ENCODE measurements at regions not wholly inside any gene's neighbourhood (a gene's known extent, or its start where the extent isn't known, plus 50 kb on each side); places are given as distances from the start of the nearest gene placed in this dataset.

DNA sequence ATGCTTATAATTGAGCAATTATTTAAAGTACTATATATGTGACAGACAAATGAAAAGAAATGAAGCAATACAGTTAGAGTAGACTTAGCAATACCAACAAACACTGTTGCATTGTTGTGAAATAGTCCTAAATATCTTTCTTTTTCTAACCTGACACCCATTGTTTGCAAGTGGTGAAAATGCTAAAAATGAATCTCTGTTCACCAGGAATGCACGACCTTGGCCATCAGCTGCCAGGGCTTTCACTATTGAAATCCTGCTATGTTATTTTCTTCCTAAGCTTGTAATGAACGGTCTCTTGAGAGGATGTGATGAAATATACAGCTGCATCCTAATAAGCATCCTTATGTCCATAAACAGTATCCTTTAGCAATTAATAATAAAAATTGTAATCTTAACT, 136.2 kb upstream of the MGAT5 start:
- no peak for DNase-seq (ENCODE audit: low spot score)
- in situ Hi-C loops (cut with HindIII; ENCODE audit: low sequenced_read_pairs) = no loop called here

DNA sequence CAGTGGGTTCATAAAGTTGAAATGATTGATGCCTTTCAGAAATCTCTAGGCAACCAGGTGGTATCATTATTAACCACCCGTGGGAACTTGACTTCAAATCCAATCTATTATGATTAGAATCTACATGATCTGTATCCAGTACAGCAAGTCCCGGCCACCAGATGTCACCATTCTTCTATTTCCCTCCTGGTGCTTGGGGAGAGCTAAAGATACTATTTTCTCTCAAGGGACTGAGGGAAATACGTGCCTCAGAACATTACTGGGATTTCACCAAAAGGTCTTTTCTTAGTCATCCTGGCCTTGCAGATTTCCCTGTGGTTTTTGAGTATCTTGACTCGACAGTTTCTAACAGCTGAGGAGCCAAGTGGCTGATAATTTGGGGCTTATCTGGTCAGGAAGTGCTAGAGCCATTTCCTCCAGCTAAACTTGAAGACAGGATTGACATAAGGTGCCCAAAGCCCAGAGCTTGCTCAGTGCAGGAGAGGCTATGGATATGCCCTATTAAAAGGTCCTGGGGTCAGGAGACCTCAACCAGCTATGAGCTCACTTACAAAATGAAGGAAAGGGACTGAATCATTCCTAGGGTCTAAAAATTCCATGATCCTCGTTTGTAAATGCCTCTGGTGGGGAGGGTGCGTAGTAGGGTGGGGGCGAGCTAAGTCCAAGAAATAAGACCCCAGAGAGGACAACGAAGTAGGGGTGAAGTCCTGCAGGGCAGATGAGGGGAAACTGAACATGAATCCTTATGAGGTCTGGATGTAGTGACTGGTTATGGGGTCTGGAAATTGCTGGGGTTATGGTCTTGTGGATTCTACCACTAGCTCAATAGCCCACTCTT, 135.4 kb upstream of the MGAT5 start:
- in situ Hi-C loops (cut with HindIII; ENCODE audit: low sequenced_read_pairs) = no loop called here

DNA sequence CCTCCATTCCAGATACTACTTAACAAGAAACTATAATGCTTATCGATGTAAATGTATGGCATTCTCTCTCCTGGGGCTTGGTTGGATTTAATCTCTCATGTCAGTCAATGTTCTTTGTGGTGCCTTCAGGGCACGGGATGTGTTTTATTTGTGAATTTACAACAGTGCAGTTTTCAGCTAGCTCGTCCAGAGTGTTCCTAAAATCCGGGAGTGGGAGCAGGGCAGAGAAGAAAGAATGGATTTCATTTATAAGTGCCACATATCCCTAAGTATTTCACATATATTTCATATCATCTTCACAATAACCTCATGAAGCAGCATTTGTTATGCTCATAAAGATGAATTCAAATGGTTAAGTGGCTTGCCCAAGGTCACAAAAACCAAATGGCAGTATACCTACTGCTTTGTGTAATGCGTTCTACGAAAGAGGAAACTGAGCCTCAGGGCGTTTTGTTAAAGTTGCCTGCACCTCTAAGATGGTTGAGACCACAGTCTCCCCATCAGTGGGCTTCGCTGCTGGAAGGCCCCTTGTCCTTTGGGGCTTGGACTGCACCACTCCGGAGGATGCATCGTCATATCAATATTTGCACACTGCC, 134.7 kb upstream of the MGAT5 start:
- in situ Hi-C loops (cut with HindIII; ENCODE audit: low sequenced_read_pairs) = no loop called here
- DNase-seq (ENCODE audit: low spot score) = peak; percentile 32

More for the DNA sequence above, 135.4 kb upstream of the MGAT5 start:
- DNase-seq (ENCODE audit: low spot score) = peak; percentile 94

DNA sequence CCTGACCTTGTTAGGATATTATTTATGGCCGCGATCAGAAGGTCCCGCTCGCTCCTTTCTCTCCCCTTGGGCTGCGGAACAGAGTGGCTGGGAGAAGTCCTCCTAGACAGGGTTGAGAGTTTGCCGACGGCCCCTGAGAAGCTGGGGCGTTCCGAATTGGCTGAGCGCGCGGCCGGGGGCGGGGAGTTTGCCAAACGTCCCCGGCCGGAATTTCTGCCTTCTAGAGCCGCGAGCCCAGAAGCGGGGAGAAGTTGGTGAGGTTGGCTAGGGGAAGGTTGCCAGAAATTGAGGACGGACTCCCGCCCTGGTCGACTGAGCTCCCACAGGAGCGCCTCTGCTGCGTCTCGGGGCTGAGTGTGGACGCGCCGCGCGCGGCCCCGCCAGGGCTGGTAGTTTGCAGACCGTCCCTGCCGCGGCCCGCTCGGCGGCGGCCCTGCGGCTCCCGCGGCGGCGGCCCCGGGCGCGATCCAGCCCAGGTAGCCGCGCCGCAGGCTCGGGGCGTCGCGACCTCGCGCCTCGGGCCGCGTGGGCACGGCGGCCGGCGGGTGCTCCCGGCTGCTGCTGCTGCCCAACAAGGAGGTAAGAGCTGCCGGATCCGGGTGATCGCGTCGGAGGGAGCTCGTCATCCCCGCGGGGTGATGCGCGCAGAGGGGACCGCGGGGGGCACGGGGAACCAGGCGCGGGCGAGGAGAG, 134.0 kb upstream of the MGAT5 start:
- in situ Hi-C loops (cut with HindIII; ENCODE audit: low sequenced_read_pairs) = no loop called here
- peak; percentile 89 for DNase-seq (ENCODE audit: low spot score)

DNA sequence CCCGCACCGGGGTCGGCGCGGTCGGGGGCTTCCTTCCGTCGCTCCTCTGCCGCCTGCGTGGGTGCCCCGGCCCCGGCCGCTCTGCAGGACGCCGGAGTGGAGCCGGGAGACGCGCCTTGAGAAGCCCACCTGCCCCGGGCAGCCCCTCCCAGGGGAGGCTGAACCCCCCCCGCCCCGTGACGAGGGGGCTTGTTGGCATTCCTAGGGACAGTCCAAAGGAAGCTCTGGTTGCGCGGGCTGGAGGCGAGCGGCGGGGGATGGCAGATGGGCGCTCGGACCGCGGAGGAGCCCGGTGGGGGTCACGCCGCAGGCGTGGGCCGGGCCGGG, 133.5 kb upstream of the MGAT5 start:
- in situ Hi-C loops (cut with HindIII; ENCODE audit: low sequenced_read_pairs) = no loop called here
- DNase-seq (ENCODE audit: low spot score) = no peak

DNA sequence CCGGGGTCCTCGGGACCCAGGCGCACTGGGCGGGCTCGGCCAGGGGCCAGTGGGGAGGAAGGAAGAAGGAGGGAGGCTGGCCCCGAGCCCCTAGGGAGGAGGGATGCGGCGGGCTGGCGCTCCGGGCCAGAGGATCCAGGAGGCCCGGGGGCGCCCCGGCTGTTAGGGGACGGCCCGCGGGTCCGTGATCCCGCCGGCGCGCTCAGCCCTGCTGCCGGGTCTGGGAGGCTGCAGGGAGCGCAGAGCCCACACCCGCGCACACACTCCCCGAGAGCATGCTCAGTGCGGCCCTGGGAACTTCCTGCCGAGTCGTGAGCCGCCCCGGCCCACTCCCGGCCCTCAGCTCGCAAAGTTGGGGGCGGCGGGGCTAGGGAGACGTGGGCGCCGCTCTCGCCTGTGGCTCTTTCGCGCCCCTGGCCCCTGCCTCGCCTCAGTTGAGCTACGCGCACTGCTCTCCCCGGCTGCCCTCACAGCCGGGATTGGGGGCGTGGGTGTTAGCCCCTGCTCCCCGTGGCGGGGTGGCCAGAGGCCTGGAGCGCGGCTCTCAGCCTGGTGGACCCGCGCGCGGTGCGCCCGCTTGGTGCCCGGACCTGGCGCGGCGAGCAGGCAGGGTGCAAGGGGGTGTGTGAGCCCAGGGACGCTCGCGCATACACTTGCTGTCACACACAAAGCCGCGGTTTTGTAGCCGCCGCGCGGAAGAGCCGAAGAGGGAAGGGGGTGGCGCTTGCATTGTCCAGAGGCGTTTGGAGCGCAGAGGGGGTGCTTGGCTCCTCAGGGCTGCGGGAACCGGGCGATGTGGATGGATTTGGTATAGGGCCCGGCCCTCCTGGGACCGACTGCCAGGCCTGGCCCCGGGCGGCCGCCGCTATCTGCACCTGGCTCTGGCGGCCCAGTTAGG, 132.9 kb upstream of the MGAT5 start:
- in situ Hi-C loops (cut with HindIII; ENCODE audit: low sequenced_read_pairs) = no loop called here
- peak; percentile 50 for DNase-seq (ENCODE audit: low spot score)

DNA sequence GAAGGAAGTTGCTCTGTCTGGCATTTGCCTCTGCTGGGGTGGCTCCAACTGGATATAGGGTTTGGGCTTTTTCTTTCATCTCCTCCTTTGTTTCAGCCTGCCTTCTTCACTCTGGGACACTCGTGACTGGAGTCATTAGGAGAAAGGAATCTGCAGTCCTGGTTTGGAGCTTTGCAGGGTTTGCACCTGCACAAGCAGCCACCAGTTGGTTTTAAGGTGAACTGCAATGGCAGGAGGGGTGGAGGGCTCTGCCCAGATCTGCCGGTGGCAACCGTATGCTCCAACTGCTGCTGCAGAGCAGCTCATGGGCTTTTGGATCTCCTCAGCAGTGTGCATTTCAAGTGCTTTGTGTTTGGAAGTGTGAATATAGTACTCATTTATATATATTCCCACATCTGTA, 131.3 kb upstream of the MGAT5 start:
- peak; percentile 68 for DNase-seq (ENCODE audit: low spot score)
- in situ Hi-C loops (cut with HindIII; ENCODE audit: low sequenced_read_pairs) = no loop called here

DNA sequence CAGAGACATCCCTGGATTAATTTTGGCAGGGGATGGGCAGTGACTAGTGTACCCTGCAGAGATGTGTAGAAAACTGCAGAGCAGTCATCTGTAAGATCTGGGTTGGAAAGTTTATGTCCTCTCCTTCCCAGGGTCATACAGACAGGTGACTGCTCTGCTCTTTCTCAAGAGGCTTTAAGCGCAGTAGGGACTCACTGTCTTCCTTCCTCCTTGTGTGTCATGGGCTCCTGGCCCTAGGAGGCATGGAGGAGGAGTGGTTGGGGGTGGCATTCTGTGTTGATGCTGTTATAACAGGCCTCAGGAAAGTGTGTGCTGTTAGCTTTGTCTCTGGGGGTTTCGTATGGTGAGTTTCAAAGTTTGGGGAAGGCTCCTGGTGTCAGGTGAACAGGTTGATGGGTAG, 130.5 kb upstream of the MGAT5 start:
- no peak for DNase-seq (ENCODE audit: low spot score)
- in situ Hi-C loops (cut with HindIII; ENCODE audit: low sequenced_read_pairs) = no loop called here

DNA sequence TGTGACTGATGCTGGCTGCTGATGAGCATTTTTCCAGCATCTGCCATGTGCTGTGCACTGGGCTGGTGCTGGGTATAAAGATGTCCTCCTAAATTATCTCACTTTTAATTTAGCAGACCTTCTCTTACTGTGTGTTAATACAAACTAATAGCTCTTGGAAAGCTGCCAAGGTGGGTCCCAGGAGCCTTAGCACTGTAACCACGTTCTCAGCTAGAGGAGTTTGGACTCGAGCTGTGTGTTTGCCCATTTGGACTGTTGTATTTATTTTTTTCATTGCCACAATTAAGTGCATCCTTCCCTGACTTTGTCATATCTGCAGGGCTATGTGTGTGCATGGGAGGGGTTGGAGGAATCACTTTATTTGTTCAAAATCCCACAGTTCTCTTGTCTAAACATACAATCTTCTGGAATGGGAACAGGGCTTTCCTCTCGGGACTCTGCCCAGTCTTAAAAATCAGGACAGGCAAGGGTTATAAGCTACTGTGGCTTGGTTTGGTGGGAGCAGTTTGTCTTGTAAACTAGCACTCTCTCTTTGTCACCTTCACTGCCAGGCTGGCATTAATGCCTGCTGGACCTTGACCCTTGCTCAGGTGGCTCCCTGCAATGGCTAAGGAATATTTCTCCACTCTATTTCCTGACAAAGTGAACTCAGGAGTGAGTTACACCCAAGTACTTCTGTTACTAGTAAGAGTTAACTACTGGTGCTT, 129.7 kb upstream of the MGAT5 start:
- in situ Hi-C loops (cut with HindIII; ENCODE audit: low sequenced_read_pairs) = no loop called here
- DNase-seq (ENCODE audit: low spot score) = no peak

DNA sequence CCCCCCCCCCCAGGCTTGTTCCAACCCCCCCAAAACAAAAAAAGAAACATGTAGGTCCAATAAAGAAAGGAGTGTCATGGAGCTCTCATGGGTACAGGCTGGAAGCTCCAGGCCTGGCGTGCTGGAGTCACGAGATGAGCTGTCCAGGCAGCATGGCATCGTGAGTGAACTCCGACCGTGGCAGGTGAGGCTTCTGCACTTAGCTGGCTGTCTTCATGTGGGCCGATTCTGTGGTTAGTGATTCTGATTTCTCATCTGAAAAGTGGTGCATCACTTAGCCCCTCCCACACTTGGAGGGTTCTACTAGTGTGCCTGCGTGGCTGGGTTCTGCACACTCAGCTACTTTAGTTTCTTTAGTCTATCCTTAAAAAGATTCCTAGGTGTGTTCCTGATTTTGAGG, 126.4 kb upstream of the MGAT5 start:
- no peak for DNase-seq (ENCODE audit: low spot score)
- in situ Hi-C loops (cut with HindIII; ENCODE audit: low sequenced_read_pairs) = no loop called here

DNA sequence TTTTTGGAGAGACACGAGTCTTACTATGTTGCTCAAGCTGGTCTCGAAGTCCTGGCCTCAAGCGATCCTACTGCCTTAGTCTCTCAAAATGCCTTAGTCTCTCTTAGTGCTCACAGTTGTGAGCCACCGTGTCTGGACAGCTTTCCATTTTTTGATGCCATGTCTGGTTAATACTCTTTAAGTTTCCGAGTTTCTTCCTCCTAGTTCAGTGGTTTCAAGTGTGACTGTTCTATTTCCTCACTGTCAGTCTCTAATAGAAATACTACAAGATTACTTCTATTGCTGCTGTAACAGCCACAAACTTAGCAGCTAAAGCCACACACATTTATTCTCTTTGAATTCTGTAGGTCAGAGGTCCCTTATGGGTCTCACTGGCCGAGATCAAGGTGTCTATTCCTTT, 125.1 kb upstream of the MGAT5 start:
- in situ Hi-C loops (cut with HindIII; ENCODE audit: low sequenced_read_pairs) = no loop called here
- no peak for DNase-seq (ENCODE audit: low spot score)

DNA sequence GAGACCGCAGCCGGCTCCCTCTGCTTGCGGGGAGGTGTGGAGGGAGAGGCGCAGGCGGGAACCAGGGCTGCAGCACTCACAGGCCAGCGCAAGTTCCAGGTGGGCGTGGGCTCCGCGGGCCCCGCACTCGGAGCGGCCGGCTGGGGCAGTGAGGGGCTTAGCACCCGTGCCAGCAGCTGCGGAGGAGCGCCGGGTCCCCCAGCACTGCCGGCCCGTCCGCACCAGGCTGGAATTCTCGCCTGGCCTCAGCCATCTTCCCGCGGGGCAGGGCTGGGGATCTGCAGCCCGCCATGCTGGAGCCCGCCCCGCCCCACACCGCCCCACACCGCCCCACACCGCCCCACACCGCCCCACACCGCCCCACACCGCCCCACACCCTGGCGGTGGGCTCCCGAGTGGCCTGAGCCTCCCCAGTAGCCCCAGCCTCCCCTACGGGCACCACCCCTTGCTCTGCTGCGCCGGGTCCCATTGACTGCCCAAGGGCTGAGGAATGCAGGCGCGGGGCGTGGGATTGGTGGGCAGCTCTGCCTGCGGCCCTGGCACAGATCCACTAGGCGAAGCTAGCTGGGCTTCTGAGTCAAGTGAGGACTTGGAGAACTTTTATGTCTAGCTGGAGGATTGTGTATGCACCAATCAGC, 123.9 kb upstream of the MGAT5 start:
- DNase-seq (ENCODE audit: low spot score) = no peak
- in situ Hi-C loops (cut with HindIII; ENCODE audit: low sequenced_read_pairs) = no loop called here

DNA sequence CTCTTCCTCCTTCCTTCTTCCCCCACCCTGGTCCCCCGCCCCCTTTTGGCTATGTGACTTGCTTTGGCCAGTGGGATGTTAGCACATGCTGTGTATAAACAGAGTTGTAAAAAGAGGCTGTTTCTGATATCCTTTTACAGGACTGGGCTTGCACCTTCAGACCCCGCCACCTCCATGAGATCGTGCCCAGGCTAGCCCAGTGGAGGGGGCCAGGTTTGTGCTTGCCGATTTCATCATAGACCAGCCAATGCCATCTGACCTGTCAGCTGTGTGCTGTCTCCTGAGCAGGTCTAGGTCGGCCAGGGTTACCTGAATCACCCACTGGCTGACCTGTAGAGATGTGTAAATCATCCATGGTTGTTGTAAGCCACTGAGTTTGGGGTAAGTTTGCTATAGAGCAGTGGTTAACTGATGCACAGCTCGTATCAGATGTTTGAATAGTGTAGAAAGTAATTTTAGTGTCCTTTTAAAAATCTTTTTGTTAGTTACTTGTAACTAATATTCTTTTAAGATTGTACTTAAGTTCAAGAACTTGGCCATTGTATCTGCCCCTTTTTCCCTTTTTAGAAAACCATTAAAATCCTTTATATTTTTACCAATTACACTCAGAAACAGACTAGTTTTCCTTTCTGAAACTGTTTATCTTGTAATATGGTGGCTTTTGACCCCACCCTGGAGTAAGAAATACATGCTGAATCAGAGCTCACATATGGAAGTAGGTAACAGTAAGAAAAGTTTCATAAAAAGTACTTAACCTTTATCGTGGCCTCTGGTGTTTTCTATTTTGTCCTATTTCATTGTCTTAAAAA, 122.0 kb upstream of the MGAT5 start:
- no peak for DNase-seq (ENCODE audit: low spot score)
- in situ Hi-C loops (cut with HindIII; ENCODE audit: low sequenced_read_pairs) = no loop called here

DNA sequence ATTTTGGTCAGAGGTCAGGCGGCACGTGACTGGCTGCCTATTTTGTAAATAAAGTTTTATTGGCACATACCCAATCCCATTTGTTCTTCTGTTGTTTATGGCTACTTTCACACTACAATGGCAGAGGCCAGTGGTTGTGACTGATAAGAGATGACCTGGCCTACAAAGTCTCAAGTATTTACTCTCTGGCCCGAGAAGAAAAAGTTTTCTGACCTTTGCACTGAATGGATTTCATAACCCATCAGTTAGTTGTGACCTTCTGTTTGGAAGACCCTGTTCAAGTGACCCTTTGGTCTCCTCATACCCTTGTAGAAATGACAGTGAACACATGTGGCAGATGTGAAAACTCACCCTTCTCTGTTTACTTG, 121.4 kb upstream of the MGAT5 start:
- DNase-seq (ENCODE audit: low spot score) = no peak
- in situ Hi-C loops (cut with HindIII; ENCODE audit: low sequenced_read_pairs) = no loop called here

DNA sequence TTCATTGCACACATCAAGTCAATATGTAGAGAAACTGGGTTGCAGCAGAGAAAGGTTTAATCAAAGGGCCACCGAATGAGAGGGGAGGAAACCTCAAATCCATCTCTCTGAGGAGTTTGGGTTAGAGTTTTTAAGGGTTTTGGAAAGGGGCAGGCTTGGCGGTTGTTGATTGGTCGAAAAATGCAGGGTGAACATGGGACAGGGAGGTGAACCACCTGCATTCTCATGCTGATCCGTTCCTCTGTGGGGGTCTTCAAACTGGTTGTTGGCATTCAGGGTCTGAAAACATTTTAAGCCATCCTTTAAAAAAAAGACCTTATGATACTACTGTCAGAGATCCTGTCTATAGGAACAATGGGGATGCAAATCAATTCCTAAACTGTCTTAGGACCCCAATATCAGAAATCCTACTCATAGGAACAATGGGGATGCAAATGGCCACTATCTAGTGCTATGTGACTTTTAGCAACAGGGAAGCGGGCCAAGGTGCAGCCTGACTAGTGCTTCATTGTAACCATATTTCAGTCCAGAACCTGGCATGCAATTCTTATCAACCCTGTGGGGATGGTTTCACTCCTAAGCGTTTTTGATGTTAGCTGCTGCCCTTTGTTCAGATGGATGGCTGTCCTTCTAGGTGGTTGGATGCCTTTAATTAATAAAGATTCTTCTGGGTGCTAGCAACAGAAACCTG, 120.1 kb upstream of the MGAT5 start:
- in situ Hi-C loops (cut with HindIII; ENCODE audit: low sequenced_read_pairs) = no loop called here
- no peak for DNase-seq (ENCODE audit: low spot score)

DNA sequence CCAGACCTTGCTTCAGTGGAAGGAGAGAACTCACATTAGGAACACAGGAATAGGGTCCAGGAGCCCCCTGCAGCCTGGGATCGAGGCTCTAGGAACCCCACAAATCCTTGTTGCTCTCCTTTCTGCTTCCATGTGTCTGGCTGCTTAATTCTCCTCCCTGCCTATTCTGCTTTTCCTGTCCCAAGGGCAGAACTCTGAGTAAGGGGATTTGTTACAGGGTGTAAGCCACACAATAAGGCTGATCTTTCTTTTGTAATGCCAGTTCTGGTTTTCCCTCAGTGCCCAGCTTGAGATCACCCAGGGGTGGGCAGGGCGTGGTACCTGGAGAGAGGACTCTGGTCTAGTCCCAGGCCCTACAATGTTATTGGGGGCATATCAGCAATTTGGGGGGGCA, 119.6 kb upstream of the MGAT5 start:
- DNase-seq (ENCODE audit: low spot score) = no peak
- in situ Hi-C loops (cut with HindIII; ENCODE audit: low sequenced_read_pairs) = no loop called here

DNA sequence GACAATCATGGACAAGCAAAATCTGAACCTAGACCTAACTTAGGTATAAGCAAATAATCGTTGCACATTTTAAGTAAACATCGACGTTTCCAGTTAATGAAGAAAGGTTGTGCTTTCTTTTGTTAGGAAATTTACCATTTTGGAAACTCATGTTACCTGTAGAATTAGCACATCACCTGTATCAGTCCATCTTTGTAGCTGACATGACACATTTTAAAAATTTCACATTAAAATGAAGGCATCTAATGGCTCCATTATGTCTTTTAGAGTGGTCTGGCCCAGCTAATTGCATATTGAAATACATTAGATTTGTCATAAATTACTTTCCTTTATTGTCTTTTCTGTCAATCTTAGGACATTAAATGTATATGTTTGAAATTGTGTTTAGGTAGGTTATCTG, 119.0 kb upstream of the MGAT5 start:
- no peak for DNase-seq (ENCODE audit: low spot score)
- in situ Hi-C loops (cut with HindIII; ENCODE audit: low sequenced_read_pairs) = no loop called here

All from G401 (cell line).